ENCODE measurements at regions not wholly inside any gene's neighbourhood (a gene's known extent, or its start where the extent isn't known, plus 50 kb on each side); places are given as distances from the start of the nearest gene placed in this dataset.

DNA sequence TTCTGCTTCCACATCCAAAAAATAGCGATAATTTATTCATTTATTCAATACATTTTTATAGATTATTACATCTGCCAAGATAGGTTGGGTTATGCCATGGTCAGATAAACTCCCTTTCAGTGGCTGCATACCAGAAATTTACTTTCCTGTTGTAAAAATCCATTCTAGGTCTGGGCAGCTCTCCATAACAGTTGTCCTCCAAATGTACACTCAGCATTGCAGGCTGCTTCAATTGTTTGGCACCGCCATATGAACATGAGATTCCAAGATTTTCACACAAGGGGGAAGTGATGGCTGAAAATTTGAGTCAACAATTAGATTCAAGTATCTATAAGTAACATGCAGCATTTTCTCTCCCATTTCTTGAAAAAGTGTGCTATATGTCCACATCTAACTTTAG lies 568.7 kb downstream of the ETV1 start:
- Histone ChIP-seq H3K9ac (ENCODE audit: control insufficient read depth, insufficient read depth, low read length) (no peak overlapping the region), H3K27ac (ENCODE audit: control insufficient read depth, insufficient read depth) (no peak overlapping the region), H4K20me1 (ENCODE audit: control insufficient read depth, insufficient read depth) (no peaks in the 10 kb centered on the region), H3K4me3 (no peak overlapping the region), H3K4me2 (ENCODE audit: control insufficient read depth, insufficient read depth) (no peak overlapping the region), H3K4me1 (ENCODE audit: control insufficient read depth, insufficient read depth, low read length) (no peaks in the 10 kb centered on the region), H3K27me3 (replicated peaks in 1 of 2; ENCODE audit: control insufficient read depth in 2 of 2, insufficient read depth in 2 of 2, low read length in 1 of 2) (no peaks in the 10 kb centered on the region), H3K79me2 (ENCODE audit: control insufficient read depth, insufficient read depth, low read length) (no peaks in the 10 kb centered on the region), H2AFZ (ENCODE audit: control insufficient read depth, low read depth, low read length) (no peak overlapping the region), H3K36me3 (ENCODE audit: control insufficient read depth in 2 of 2, insufficient read depth in 2 of 2, low read length in 1 of 2) (no peaks in the 10 kb centered on the region), H3K9me3 (replicated peaks; ENCODE audit: control insufficient read depth, insufficient read depth, low read length) (no peaks in the 10 kb centered on the region)
- intact Hi-C loops (cut with micrococcal nuclease; ENCODE audit: unreplicated experiment) (no loop called here), in situ Hi-C loops (cut with MboI) (no loop called here)
- no peak for TF ChIP-seq KLF5 (IDR thresholded peaks at IDR 0.05; ENCODE audit: partially characterized antibody)
- no TSS peak for BruUV-seq (replicated peaks)
- ChIA-PET POLR2A (no interaction called here), CTCF (no interaction called here), SMC1A (ENCODE audit: uncharacterized antibody, unreplicated experiment) (no interaction called here), RAD21 (ENCODE audit: unreplicated experiment) (no interaction called here)
- DNase-seq (ENCODE audit: low read depth, low spot score) (no peak), FAIRE-seq (no peak), ATAC-seq (no peak)
- WGBS (ENCODE audit: insufficient coverage, insufficient replicate concordance, low lambda C conversion rate, missing lambda C conversion rate): 32% methylated on average over 2 of the region's 2 CpGs

DNA sequence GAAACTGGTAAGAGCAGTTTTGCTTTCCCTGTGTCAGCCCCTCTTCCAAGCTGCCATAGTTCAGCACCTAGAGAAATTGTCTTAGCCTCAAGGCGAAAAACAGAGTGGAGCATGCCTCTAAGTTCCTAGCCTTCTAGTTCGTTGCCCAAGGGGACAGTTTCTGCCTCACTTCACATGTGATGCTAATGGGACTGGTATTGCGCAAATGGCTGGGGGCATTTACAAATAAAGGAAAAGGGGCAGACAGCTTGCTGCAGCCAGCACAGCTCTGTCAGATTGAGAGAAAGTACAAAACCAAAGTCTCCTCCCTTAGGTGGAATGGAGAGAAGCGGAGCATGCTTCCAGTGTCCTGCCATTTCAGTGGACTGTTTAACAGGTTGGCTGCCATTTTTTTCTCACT lies 567.7 kb downstream of the ETV1 start:
- CTCF ChIA-PET: no interaction called here
- Histone ChIP-seq H3K79me2 (ENCODE audit: control insufficient read depth, insufficient read depth, low read length) (no peaks in the 10 kb centered on the region), H2AFZ (ENCODE audit: control insufficient read depth, low read depth, low read length) (no peak overlapping the region), H3K9ac (ENCODE audit: control insufficient read depth, insufficient read depth, low read length) (no peak overlapping the region), H3K27me3 (replicated peaks in 1 of 2; ENCODE audit: control insufficient read depth in 2 of 2, insufficient read depth in 2 of 2, low read length in 1 of 2) (no peaks in the 10 kb centered on the region), H3K27ac (ENCODE audit: control insufficient read depth, insufficient read depth) (no peak overlapping the region), H3K4me1 (ENCODE audit: control insufficient read depth, insufficient read depth, low read length) (no peaks in the 10 kb centered on the region), H4K20me1 (ENCODE audit: control insufficient read depth, insufficient read depth) (no peaks in the 10 kb centered on the region), H3K4me3 (no peak overlapping the region), H3K4me2 (ENCODE audit: control insufficient read depth, insufficient read depth) (no peak overlapping the region), H3K36me3 (ENCODE audit: control insufficient read depth in 2 of 2, insufficient read depth in 2 of 2, low read length in 1 of 2) (no peaks in the 10 kb centered on the region), H3K9me3 (replicated peaks; ENCODE audit: control insufficient read depth, insufficient read depth, low read length) (no peaks in the 10 kb centered on the region)
- intact Hi-C loops (cut with micrococcal nuclease; ENCODE audit: unreplicated experiment) (no loop called here), in situ Hi-C loops (cut with MboI) (no loop called here)
- no peak for DNase-seq (ENCODE audit: low read depth, low spot score)
- 34% methylated on average over 4 of the region's 4 CpGs for WGBS (ENCODE audit: insufficient coverage, insufficient replicate concordance, low lambda C conversion rate, missing lambda C conversion rate)
- TF ChIP-seq PAX5 (IDR thresholded peaks at IDR 0.05; ENCODE audit: borderline replicate concordance, low read depth, low read length) (no peak), NRF1 (conservative IDR thresholded peaks at IDR 0.05; ENCODE audit: low read depth, low read length) (no peak), NR2C1 (IDR thresholded peaks at IDR 0.05) (no peak), CHD1 (IDR thresholded peaks at IDR 0.05; ENCODE audit: low read depth, low read length) (no peak), ZNF384 (IDR thresholded peaks at IDR 0.05; ENCODE audit: borderline replicate concordance, low read depth, low read length) (no peak), JUNB (IDR thresholded peaks at IDR 0.05) (no peak), ZZZ3 (IDR thresholded peaks at IDR 0.05; ENCODE audit: control insufficient read depth, insufficient read length, low read depth) (no peak), GABPA (IDR thresholded peaks at IDR 0.05; ENCODE audit: low read depth) (no peak), BRCA1 (IDR thresholded peaks at IDR 0.05; ENCODE audit: low read depth, low read length) (no peak), POU2F2 (IDR thresholded peaks at IDR 0.05; ENCODE audit: borderline replicate concordance, low read depth, low read length) (no peak)
- TF ChIP-seq, protein P1, sequence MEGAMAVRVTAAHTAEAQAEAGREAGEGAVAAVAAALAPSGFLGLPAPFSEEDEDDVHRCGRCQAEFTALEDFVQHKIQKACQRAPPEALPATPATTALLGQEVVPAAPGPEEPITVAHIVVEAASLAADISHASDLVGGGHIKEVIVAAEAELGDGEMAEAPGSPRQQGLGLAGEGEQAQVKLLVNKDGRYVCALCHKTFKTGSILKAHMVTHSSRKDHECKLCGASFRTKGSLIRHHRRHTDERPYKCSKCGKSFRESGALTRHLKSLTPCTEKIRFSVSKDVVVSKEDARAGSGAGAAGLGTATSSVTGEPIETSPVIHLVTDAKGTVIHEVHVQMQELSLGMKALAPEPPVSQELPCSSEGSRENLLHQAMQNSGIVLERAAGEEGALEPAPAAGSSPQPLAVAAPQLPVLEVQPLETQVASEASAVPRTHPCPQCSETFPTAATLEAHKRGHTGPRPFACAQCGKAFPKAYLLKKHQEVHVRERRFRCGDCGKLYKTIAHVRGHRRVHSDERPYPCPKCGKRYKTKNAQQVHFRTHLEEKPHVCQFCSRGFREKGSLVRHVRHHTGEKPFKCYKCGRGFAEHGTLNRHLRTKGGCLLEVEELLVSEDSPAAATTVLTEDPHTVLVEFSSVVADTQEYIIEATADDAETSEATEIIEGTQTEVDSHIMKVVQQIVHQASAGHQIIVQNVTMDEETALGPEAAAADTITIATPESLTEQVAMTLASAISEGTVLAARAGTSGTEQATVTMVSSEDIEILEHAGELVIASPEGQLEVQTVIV (IDR thresholded peaks at IDR 0.05; ENCODE audit: borderline replicate concordance, partially characterized antibody): no peak
- BruUV-seq (replicated peaks): no TSS peak
- POLR2A ChIA-PET: no interaction called here
- RAD21 ChIA-PET (ENCODE audit: unreplicated experiment): no interaction called here
- FAIRE-seq: no peak
- no peak for ATAC-seq
- SMC1A ChIA-PET (ENCODE audit: uncharacterized antibody, unreplicated experiment): no interaction called here

Data from GM12878 (cell line).